ENCODE measurements at regions not wholly inside any gene's neighbourhood (a gene's known extent, or its start where the extent isn't known, plus 50 kb on each side); places are given as distances from the start of the nearest gene placed in this dataset.

DNA sequence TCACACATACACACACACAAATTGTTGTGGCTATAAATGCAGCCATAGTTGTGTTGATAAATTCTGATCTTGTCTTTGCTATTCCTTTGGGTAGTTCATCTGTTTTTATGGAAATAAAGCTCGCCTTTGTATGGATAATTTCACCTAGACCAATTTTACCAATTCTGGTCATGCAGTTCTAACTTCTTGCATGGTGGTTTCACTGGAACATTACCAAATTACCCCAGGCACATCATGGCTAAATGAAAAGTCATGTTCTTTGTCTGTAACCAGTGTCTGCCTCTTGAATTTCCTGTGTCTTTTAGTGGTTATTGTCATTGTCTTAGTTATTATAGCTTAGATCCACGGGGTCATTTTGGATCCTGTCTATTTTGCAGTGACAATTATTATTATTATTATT is 50.3 kb upstream of the TMC1 start:
- ChIA-PET POLR2A (no interaction called here), CTCF (no interaction called here)

DNA sequence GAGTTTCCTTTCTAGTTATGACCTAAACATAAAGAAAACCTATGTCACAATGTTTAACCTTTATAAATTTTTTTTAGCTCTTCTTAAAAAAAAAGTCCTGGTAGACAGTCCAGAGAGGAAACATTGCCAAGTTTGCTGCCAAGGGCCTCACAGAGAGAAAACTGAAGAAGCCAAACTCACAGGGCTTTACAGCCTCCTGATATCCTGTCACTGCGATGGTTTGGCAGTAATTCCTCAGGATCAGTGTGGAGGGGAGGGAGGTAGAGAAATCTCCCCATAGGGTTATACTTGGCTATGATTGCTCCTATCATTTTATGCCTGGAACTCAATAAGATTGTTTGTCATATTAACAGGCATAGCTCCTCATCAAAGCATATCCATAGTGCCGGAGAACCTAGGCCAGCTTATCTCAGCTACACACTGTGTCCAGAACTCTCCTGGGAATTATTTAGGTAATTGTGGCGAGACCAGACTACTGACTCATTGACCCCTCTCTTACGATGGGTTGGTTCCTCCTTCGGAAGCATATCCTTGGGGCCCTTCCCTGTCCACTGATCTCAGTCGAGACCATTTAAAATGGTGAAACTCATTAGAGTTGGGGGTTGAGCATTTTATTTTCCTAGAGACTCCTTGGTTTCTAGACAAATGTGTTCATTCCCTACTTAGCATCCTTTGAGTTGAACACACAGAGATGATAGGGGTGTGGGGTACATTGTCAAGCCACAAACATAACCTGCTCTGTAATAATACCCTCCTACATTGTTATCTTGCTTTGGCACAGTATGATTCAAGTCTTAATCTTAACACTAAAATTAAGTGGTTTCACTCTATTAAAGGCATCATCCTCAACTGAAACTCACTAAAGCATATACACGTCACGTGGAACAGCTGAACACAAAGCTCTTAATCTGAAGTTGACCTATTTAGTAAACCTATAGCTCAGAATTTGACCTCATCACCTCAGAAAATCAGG is 53.4 kb upstream of the TMC1 start:
- Histone ChIP-seq H3K36me3 (ENCODE audit: control insufficient read depth in 2 of 2, insufficient read depth in 1 of 2, low read length in 2 of 2) (no peaks in the 10 kb centered on the region), H3K27ac (ENCODE audit: extremely low read depth, low read depth, low read length) (no peak overlapping the region), H3K4me3 (ENCODE audit: low read depth, low read length) (no peak overlapping the region), H3K9me3 (ENCODE audit: control insufficient read depth, insufficient read depth, low read depth, low read length) (no peaks in the 10 kb centered on the region), H3K4me1 (ENCODE audit: control insufficient read depth, insufficient read depth, low read length) (0 out of 2 replicates have a peak, but pooled peaks cover 2% of the 10 kb centered on the region)
- CTCF ChIA-PET: interaction anchor here (0.5 to 0.7 kb wide), 3 partner anchors 72 to 124 kb away, joined by 3 read pairs; no protein-coding TSS in a partner anchor
- POLR2A ChIA-PET: interaction anchor here (1.1 kb wide), 1 partner anchor 102 kb away, joined by 3 read pairs; the partner anchor contains the start of gene ZFAND5
- TF ChIP-seq ZSCAN30 (tag by site-specific recombination; IDR thresholded peaks at IDR 0.05): no peak
- TF ChIP-seq ZNF16 (tag by site-specific recombination; IDR thresholded peaks at IDR 0.05; ENCODE audit: low read depth): no peak
- no peak for TF ChIP-seq ZNF785 (tag by site-specific recombination; IDR thresholded peaks at IDR 0.05)
- no peak for TF ChIP-seq ZNF184 (tag by site-specific recombination; IDR thresholded peaks at IDR 0.05)
- no peak for TF ChIP-seq ZNF548 (tag by site-specific recombination; IDR thresholded peaks at IDR 0.05)
- TF ChIP-seq, protein P1, sequence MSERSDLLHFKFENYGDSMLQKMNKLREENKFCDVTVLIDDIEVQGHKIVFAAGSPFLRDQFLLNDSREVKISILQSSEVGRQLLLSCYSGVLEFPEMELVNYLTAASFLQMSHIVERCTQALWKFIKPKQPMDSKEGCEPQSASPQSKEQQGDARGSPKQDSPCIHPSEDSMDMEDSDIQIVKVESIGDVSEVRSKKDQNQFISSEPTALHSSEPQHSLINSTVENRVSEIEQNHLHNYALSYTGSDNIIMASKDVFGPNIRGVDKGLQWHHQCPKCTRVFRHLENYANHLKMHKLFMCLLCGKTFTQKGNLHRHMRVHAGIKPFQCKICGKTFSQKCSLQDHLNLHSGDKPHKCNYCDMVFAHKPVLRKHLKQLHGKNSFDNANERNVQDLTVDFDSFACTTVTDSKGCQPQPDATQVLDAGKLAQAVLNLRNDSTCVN (tag by site-specific recombination; optimal IDR thresholded peaks at IDR 0.05): no peak
- TF ChIP-seq ZNF843 (tag by site-specific recombination; IDR thresholded peaks at IDR 0.05): no peak
- TF ChIP-seq, protein P2, sequence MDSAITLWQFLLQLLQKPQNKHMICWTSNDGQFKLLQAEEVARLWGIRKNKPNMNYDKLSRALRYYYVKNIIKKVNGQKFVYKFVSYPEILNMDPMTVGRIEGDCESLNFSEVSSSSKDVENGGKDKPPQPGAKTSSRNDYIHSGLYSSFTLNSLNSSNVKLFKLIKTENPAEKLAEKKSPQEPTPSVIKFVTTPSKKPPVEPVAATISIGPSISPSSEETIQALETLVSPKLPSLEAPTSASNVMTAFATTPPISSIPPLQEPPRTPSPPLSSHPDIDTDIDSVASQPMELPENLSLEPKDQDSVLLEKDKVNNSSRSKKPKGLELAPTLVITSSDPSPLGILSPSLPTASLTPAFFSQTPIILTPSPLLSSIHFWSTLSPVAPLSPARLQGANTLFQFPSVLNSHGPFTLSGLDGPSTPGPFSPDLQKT (IDR thresholded peaks at IDR 0.05; ENCODE audit: borderline replicate concordance, low read depth, low read length): no peak
- TF ChIP-seq ZBTB48 (tag by site-specific recombination; IDR thresholded peaks at IDR 0.05): no peak
- no peak for TF ChIP-seq HOXC10 (CRISPR knock-in tag; IDR thresholded peaks at IDR 0.05)
- no peak for TF ChIP-seq ZIC2 (tag by site-specific recombination; IDR thresholded peaks at IDR 0.05)

More for the DNA sequence above, 50.3 kb upstream of the TMC1 start:
- Histone ChIP-seq H3K27ac (ENCODE audit: extremely low read depth, low read depth, low read length) (no peak overlapping the region), H3K4me3 (ENCODE audit: low read depth, low read length) (no peak overlapping the region), H3K36me3 (ENCODE audit: control insufficient read depth in 2 of 2, insufficient read depth in 1 of 2, low read length in 2 of 2) (no peaks in the 10 kb centered on the region), H3K9me3 (ENCODE audit: control insufficient read depth, insufficient read depth, low read depth, low read length) (no peaks in the 10 kb centered on the region), H3K4me1 (ENCODE audit: control insufficient read depth, insufficient read depth, low read length) (0 out of 2 replicates have a peak, but pooled peaks cover 2% of the 10 kb centered on the region)
- TF ChIP-seq ZNF701 (tag by site-specific recombination; IDR thresholded peaks at IDR 0.05) (no peak), ZEB2 (tag by site-specific recombination; IDR thresholded peaks at IDR 0.05) (no peak), ZNF350 (tag by site-specific recombination; IDR thresholded peaks at IDR 0.05) (no peak), ZNF214 (tag by site-specific recombination; IDR thresholded peaks at IDR 0.05; ENCODE audit: borderline replicate concordance) (no peak), ZNF560 (tag by site-specific recombination; IDR thresholded peaks at IDR 0.05; ENCODE audit: borderline replicate concordance) (no peak), ZNF530 (tag by site-specific recombination; IDR thresholded peaks at IDR 0.05; ENCODE audit: low read depth) (no peak), ZNF394 (tag by site-specific recombination; IDR thresholded peaks at IDR 0.05; ENCODE audit: borderline replicate concordance) (no peak), ZNF558 (tag by site-specific recombination; IDR thresholded peaks at IDR 0.05) (no peak), ZNF561 (tag by site-specific recombination; IDR thresholded peaks at IDR 0.05; ENCODE audit: borderline replicate concordance) (no peak), ZNF48 (tag by site-specific recombination; IDR thresholded peaks at IDR 0.05) (no peak), GLIS1 (tag by site-specific recombination; IDR thresholded peaks at IDR 0.05) (no peak), ZNF585B (tag by site-specific recombination; IDR thresholded peaks at IDR 0.05) (no peak), ZBTB21 (tag by site-specific recombination; IDR thresholded peaks at IDR 0.05) (no peak)
- TF ChIP-seq, protein P3, sequence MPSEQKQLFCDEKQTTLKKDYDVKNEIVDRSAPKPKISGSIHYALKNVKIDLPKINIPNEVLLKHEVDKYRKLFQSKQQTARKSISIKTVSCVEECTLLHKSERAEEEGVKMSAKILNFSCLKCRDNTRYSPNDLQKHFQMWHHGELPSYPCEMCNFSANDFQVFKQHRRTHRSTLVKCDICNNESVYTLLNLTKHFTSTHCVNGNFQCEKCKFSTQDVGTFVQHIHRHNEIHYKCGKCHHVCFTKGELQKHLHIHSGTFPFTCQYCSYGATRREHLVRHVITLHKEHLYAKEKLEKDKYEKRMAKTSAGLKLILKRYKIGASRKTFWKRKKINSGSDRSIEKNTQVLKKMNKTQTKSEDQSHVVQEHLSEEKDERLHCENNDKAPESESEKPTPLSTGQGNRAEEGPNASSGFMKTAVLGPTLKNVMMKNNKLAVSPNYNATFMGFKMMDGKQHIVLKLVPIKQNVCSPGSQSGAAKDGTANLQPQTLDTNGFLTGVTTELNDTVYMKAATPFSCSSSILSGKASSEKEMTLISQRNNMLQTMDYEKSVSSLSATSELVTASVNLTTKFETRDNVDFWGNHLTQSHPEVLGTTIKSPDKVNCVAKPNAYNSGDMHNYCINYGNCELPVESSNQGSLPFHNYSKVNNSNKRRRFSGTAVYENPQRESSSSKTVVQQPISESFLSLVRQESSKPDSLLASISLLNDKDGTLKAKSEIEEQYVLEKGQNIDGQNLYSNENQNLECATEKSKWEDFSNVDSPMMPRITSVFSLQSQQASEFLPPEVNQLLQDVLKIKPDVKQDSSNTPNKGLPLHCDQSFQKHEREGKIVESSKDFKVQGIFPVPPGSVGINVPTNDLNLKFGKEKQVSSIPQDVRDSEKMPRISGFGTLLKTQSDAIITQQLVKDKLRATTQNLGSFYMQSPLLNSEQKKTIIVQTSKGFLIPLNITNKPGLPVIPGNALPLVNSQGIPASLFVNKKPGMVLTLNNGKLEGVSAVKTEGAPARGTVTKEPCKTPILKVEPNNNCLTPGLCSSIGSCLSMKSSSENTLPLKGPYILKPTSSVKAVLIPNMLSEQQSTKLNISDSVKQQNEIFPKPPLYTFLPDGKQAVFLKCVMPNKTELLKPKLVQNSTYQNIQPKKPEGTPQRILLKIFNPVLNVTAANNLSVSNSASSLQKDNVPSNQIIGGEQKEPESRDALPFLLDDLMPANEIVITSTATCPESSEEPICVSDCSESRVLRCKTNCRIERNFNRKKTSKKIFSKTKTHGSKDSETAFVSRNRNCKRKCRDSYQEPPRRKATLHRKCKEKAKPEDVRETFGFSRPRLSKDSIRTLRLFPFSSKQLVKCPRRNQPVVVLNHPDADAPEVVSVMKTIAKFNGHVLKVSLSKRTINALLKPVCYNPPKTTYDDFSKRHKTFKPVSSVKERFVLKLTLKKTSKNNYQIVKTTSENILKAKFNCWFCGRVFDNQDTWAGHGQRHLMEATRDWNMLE (tag by site-specific recombination; conservative IDR thresholded peaks at IDR 0.05; ENCODE audit: low read depth): no peak
- TF ChIP-seq, protein P4, sequence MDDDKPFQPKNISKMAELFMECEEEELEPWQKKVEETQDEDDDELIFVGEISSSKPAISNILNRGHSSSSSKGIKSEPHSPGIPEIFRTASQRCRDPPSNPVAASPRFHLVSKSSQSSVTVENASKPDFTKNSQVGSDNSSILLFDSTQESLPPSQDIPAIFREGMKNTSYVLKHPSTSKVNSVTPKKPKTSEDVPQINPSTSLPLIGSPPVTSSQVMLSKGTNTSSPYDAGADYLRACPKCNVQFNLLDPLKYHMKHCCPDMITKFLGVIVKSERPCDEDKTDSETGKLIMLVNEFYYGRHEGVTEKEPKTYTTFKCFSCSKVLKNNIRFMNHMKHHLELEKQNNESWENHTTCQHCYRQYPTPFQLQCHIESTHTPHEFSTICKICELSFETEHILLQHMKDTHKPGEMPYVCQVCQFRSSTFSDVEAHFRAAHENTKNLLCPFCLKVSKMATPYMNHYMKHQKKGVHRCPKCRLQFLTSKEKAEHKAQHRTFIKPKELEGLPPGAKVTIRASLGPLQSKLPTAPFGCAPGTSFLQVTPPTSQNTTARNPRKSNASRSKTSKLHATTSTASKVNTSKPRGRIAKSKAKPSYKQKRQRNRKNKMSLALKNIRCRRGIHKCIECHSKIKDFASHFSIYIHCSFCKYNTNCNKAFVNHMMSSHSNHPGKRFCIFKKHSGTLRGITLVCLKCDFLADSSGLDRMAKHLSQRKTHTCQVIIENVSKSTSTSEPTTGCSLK (tag by site-specific recombination; IDR thresholded peaks at IDR 0.05): no peak
- TF ChIP-seq, protein P5, sequence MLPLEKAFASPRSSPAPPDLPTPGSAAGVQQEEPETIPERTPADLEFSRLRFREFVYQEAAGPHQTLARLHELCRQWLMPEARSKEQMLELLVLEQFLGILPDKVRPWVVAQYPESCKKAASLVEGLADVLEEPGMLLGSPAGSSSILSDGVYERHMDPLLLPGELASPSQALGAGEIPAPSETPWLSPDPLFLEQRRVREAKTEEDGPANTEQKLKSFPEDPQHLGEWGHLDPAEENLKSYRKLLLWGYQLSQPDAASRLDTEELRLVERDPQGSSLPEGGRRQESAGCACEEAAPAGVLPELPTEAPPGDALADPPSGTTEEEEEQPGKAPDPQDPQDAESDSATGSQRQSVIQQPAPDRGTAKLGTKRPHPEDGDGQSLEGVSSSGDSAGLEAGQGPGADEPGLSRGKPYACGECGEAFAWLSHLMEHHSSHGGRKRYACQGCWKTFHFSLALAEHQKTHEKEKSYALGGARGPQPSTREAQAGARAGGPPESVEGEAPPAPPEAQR (tag by site-specific recombination; IDR thresholded peaks at IDR 0.05): no peak
